Right lobe of liver (tissue), 4 donors: ENCODE measurements at regions not wholly inside any gene's neighbourhood (a gene's known extent, or its start where the extent isn't known, plus 50 kb on each side); places are given as distances from the start of the nearest gene placed in this dataset.

Experiments
- CTCF ChIP-seq, 4 donors: fragments of 200-600 bp in 3 of 4; fragments of 450-650 bp in 1 of 4; IDR thresholded peaks; one replicate each; pipeline versions ENCODE4 v1.5.1 to v1.8.0; 2016 to 2022; ENCODE audit warnings: antibody characterized with exemption in 4 of 4, mild to moderate bottlenecking in 2 of 4
- POLR2A ChIP-seq: fragments of 450-650 bp; IDR thresholded peaks from one replicate; pipeline ENCODE4 v1.6.1; 2017; ENCODE audit warnings: antibody characterized with exemption, mild to moderate bottlenecking
- donor health status: DM: no; HTN: no; CAD: no.
- donor health status: DM: no; HTN: no; CAD: no.
- donor health status: DM: no; HTN: yes; CAD: no.

GRCh38 chr7:155404976-155405375, 53.0 kb upstream of the EN2 start:
- no peak for TF ChIP-seq CTCF (IDR thresholded peaks at IDR 0.05)
- no peak for TF ChIP-seq POLR2A
